ENCODE measurements at regions not wholly inside any gene's neighbourhood (a gene's known extent, or its start where the extent isn't known, plus 50 kb on each side); places are given as distances from the start of the nearest gene placed in this dataset.

DNA sequence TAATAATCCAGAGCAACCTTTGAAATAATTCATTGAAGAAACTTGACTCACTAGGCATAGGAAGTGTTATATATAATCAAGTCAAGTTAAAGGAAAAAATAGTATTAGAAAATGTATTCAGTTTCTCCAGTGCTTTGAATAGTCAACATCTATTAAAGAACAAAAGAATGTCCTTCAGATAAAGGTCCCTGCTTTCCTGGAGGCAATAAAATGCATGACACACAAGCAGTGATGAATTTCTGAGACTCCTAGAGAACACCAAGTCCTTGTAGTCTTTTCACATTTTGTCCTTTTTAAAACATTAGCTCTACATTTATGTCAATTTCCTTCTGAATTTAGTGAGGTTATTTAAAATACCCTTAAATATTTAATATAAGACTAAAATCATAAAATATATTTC is 695.5 kb downstream of the EPHA3 start:
- no peaks in the 10 kb centered on the region for H3K36me3 ChIP-seq (ENCODE audit: insufficient read depth)
- H3K4me1 ChIP-seq (ENCODE audit: low read depth, poor library complexity, severe bottlenecking), result no peaks in the 10 kb centered on the region
- H3K4me3 ChIP-seq (IDR thresholded peaks at IDR 0.05; ENCODE audit: insufficient read depth, low read depth, low read length), result no peak overlapping the region
- H4K20me1 ChIP-seq (ENCODE audit: insufficient read depth), result no peaks in the 10 kb centered on the region
- no peak overlapping the region for H3K4me2 ChIP-seq
- TF ChIP-seq, protein P1, sequence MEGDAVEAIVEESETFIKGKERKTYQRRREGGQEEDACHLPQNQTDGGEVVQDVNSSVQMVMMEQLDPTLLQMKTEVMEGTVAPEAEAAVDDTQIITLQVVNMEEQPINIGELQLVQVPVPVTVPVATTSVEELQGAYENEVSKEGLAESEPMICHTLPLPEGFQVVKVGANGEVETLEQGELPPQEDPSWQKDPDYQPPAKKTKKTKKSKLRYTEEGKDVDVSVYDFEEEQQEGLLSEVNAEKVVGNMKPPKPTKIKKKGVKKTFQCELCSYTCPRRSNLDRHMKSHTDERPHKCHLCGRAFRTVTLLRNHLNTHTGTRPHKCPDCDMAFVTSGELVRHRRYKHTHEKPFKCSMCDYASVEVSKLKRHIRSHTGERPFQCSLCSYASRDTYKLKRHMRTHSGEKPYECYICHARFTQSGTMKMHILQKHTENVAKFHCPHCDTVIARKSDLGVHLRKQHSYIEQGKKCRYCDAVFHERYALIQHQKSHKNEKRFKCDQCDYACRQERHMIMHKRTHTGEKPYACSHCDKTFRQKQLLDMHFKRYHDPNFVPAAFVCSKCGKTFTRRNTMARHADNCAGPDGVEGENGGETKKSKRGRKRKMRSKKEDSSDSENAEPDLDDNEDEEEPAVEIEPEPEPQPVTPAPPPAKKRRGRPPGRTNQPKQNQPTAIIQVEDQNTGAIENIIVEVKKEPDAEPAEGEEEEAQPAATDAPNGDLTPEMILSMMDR (conservative IDR thresholded peaks at IDR 0.05; ENCODE audit: low read depth, low read length), result no peak
- H3K9ac ChIP-seq, result no peak overlapping the region
- no peak overlapping the region for H2AFZ ChIP-seq (ENCODE audit: low read depth)
- no peaks in the 10 kb centered on the region for H3K27me3 ChIP-seq (ENCODE audit: insufficient read depth, low read depth)
- no peak overlapping the region for H3K27ac ChIP-seq
- H3K79me2 ChIP-seq (ENCODE audit: insufficient read depth, low read depth), result no peaks in the 10 kb centered on the region

DNA sequence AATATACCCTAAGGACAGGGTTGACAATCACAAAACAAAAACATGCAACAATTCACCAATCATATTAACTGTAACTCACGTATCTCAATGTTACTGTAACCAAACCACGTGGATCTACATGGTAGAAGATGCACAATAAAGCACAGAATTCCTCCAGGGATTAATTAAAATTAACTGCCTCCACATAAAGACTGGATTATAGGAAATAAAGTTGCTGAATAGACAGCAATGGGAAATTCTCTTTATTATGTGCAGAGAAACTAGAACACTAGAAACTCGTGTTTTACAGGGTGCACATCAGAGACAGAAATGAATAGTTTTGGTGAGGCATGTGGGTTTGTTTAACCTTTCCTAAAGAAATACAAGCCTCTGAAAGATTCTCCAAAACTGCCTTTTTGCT is 696.3 kb downstream of the EPHA3 start:
- no peak overlapping the region for H2AFZ ChIP-seq (ENCODE audit: low read depth)
- H3K36me3 ChIP-seq (ENCODE audit: insufficient read depth), result no peaks in the 10 kb centered on the region
- no peaks in the 10 kb centered on the region for H3K79me2 ChIP-seq (ENCODE audit: insufficient read depth, low read depth)
- H3K4me2 ChIP-seq, result no peak overlapping the region
- H3K4me1 ChIP-seq (ENCODE audit: low read depth, poor library complexity, severe bottlenecking), result no peaks in the 10 kb centered on the region
- no peak overlapping the region for H3K27ac ChIP-seq
- H3K9ac ChIP-seq, result no peak overlapping the region
- H4K20me1 ChIP-seq (ENCODE audit: insufficient read depth), result no peaks in the 10 kb centered on the region
- TF ChIP-seq, protein P1 (conservative IDR thresholded peaks at IDR 0.05; ENCODE audit: low read depth, low read length), result no peak
- H3K27me3 ChIP-seq (ENCODE audit: insufficient read depth, low read depth), result no peaks in the 10 kb centered on the region
- H3K4me3 ChIP-seq (IDR thresholded peaks at IDR 0.05; ENCODE audit: insufficient read depth, low read depth, low read length), result no peak overlapping the region

- TF ChIP-seq, protein P1 (conservative IDR thresholded peaks at IDR 0.05; ENCODE audit: low read depth, low read length), result no peak
- no peak overlapping the region for H2AFZ ChIP-seq (ENCODE audit: low read depth)
These were observed 698.7 kb downstream of the EPHA3 start for GRCh38 chr3:89806166-89806565.

GRCh38 chr3:89808680-89809197 is 701.3 kb downstream of the EPHA3 start:
- Histone ChIP-seq H3K27me3 (ENCODE audit: insufficient read depth, low read depth) (no peaks in the 10 kb centered on the region), H3K27ac (no peak overlapping the region), H3K4me3 (IDR thresholded peaks at IDR 0.05; ENCODE audit: insufficient read depth, low read depth, low read length) (no peak overlapping the region), H2AFZ (ENCODE audit: low read depth) (no peak overlapping the region), H3K36me3 (ENCODE audit: insufficient read depth) (no peaks in the 10 kb centered on the region), H3K4me2 (no peak overlapping the region), H3K9ac (no peak overlapping the region), H3K4me1 (ENCODE audit: low read depth, poor library complexity, severe bottlenecking) (no peaks in the 10 kb centered on the region), H3K79me2 (ENCODE audit: insufficient read depth, low read depth) (no peaks in the 10 kb centered on the region), H4K20me1 (ENCODE audit: insufficient read depth) (no peaks in the 10 kb centered on the region)
- TF ChIP-seq, protein P1 (conservative IDR thresholded peaks at IDR 0.05; ENCODE audit: low read depth, low read length), result no peak

More at GRCh38 chr3:89806166-89806565, 698.7 kb downstream of the EPHA3 start:
- Histone ChIP-seq H3K36me3 (ENCODE audit: insufficient read depth) (no peaks in the 10 kb centered on the region), H3K27ac (no peak overlapping the region), H3K4me2 (no peak overlapping the region), H3K4me1 (ENCODE audit: low read depth, poor library complexity, severe bottlenecking) (no peaks in the 10 kb centered on the region), H3K79me2 (ENCODE audit: insufficient read depth, low read depth) (no peaks in the 10 kb centered on the region), H4K20me1 (ENCODE audit: insufficient read depth) (no peaks in the 10 kb centered on the region), H3K4me3 (IDR thresholded peaks at IDR 0.05; ENCODE audit: insufficient read depth, low read depth, low read length) (no peak overlapping the region), H3K9ac (no peak overlapping the region), H3K27me3 (ENCODE audit: insufficient read depth, low read depth) (no peaks in the 10 kb centered on the region)

Measured in KMS-11 (cell line).